CD14-positive monocyte (primary cell): ENCODE measurements at regions not wholly inside any gene's neighbourhood (a gene's known extent, or its start where the extent isn't known, plus 50 kb on each side); places are given as distances from the start of the nearest gene placed in this dataset.

Experiments
- DNase-seq, 3 donors: peaks; one replicate each; pipeline ENCODE4 v3.0.0-alpha.2; 2011 to 2022
- H2AFZ ChIP-seq: 2 replicates; pipeline ENCODE4 v1.6.0; 2012; ENCODE audit warnings: mild to moderate bottlenecking, low read depth, low read length, inconsistent platforms; ENCODE audit not compliant: insufficient read depth, poor library complexity, severe bottlenecking
- H3K27ac ChIP-seq, 2 donors: 1 replicate in 1 of 2; 2 replicates in 1 of 2; pipeline ENCODE4 v1.5.1; 2012 to 2013; ENCODE audit warnings: low read length in 2 of 2, control low read depth in 1 of 2, inconsistent platforms in 1 of 2, low read depth in 1 of 2, mild to moderate bottlenecking in 1 of 2
- H3K27me3 ChIP-seq, 2 donors: one replicate each; pipeline versions ENCODE4 v1.6.0 to v1.6.1; 2011 to 2013; ENCODE audit warnings: low read length in 2 of 2; ENCODE audit not compliant: control insufficient read depth in 2 of 2, insufficient read depth in 2 of 2
- H3K36me3 ChIP-seq, 2 donors: replicated peaks in 1 of 2; 1 replicate in 1 of 2; 2 replicates in 1 of 2; pipeline versions ENCODE4 v1.5.1 to v1.6.1; 2012 to 2013; ENCODE audit warnings: low read length in 2 of 2, control low read depth in 1 of 2, inconsistent platforms in 1 of 2, mild to moderate bottlenecking in 1 of 2; ENCODE audit not compliant: insufficient read depth in 2 of 2, control insufficient read depth in 1 of 2
- H3K4me1 ChIP-seq, 2 donors: 1 replicate in 1 of 2; 2 replicates in 1 of 2; pipeline versions ENCODE4 v1.5.1 to v1.6.1; 2012 to 2013; ENCODE audit warnings: low read length in 2 of 2, control low read depth in 1 of 2, inconsistent platforms in 1 of 2, mild to moderate bottlenecking in 1 of 2, moderate library complexity in 1 of 2; ENCODE audit not compliant: insufficient read depth in 2 of 2, control insufficient read depth in 1 of 2
- H3K4me2 ChIP-seq: replicated peaks from 2 replicates; pipeline ENCODE3; 2012; ENCODE audit warnings: low read length, moderate library complexity, mild to moderate bottlenecking; ENCODE audit not compliant: poor library complexity, severe bottlenecking; ENCODE audit errors: extremely low read depth
- H3K4me3 ChIP-seq, 3 experiments: fragments of 200-600 bp in 1 of 3; sonication (generic) in 1 of 3; replicated peaks in 1 of 3; 1 replicate in 2 of 3; 2 replicates in 1 of 3; pipeline ENCODE4 v1.5.1; 2011 to 2013; ENCODE audit warnings: low read length in 3 of 3, mild to moderate bottlenecking in 3 of 3, control low read depth in 2 of 3, low read depth in 2 of 3, inconsistent platforms in 1 of 3, moderate library complexity in 1 of 3
- H3K79me2 ChIP-seq: 2 replicates; pipeline ENCODE4 v1.6.0; 2012; ENCODE audit warnings: mild to moderate bottlenecking, control low read depth, inconsistent platforms, low read length, moderate library complexity; ENCODE audit not compliant: insufficient read depth
- H3K9ac ChIP-seq: 2 replicates; pipeline ENCODE4 v1.6.0; 2017; ENCODE audit warnings: low read length, mild to moderate bottlenecking; ENCODE audit not compliant: insufficient read depth, poor library complexity, severe bottlenecking
- H3K9me3 ChIP-seq, 2 donors: replicated peaks in 1 of 2; 1 replicate in 1 of 2; 2 replicates in 1 of 2; pipeline versions ENCODE4 v1.5.1 to v1.6.1; 2012 to 2013; ENCODE audit warnings: low read length in 2 of 2, control low read depth in 1 of 2; ENCODE audit not compliant: control insufficient read depth in 1 of 2, insufficient read depth in 1 of 2
- H4K20me1 ChIP-seq: 2 replicates; pipeline ENCODE4 v1.6.0; 2012; ENCODE audit warnings: mild to moderate bottlenecking, low read length, control low read depth, moderate library complexity; ENCODE audit not compliant: insufficient read depth
- H3K27ac Mint-ChIP-seq, 7 donors: one replicate each; pipeline ENCODE4 v1.8.0; 2020; ENCODE audit warnings: mild to moderate bottlenecking in 7 of 7, mixed read lengths in 7 of 7, moderate library complexity in 6 of 7, inconsistent platforms in 2 of 7
- H3K27me3 Mint-ChIP-seq, 3 donors: one replicate each; pipeline ENCODE4 v1.8.0; 2021 to 2022; ENCODE audit warnings: low read depth in 3 of 3, mild to moderate bottlenecking in 3 of 3, mixed read lengths in 3 of 3, moderate library complexity in 3 of 3, inconsistent platforms in 1 of 3
- H3K36me3 Mint-ChIP-seq, 2 donors: one replicate each; pipeline ENCODE4 v1.8.0; 2020; ENCODE audit warnings: mixed read lengths in 2 of 2, inconsistent platforms in 1 of 2, mild to moderate bottlenecking in 1 of 2
- H3K4me1 Mint-ChIP-seq: one replicate; pipeline ENCODE4 v1.8.0; 2020; ENCODE audit warnings: mild to moderate bottlenecking, mixed read lengths
- H3K4me3 Mint-ChIP-seq, 2 donors: one replicate each; pipeline ENCODE4 v1.8.0; 2020; ENCODE audit warnings: mild to moderate bottlenecking in 2 of 2, mixed read lengths in 2 of 2, moderate library complexity in 1 of 2
- H3K9me3 Mint-ChIP-seq, 7 donors: one replicate each; pipeline ENCODE4 v1.8.0; 2020 to 2022; ENCODE audit warnings: mixed read lengths in 7 of 7, mild to moderate bottlenecking in 6 of 7, moderate library complexity in 6 of 7, inconsistent platforms in 2 of 7
- CTCF ChIP-seq: fragments of 200-600 bp; IDR thresholded peaks from one replicate; pipeline ENCODE4 v1.8.0; 2022; ENCODE audit warnings: antibody characterized with exemption, mild to moderate bottlenecking
- WGBS: methylation state at CpG from one replicate; pipeline ENCODE4 v1.1.5; 2013; ENCODE audit warnings: missing lambda C conversion rate; ENCODE audit not compliant: insufficient coverage; 5-methylcytosine and 5-hydroxymethylcytosine counted together
- intact Hi-C, 2 donors: fragments of 100-400 bp; cut with micrococcal nuclease; formaldehyde crosslinking; loops; one replicate each; pipeline versions ENCODE4 v1.15.0 to v1.15.1; 2023

- intact Hi-C loops, result no loop called here
- Mint-ChIP-seq H3K36me3 (no peaks in the 10 kb centered on the region), H3K27me3 (peaks cover 0 to 8% (median 7%) of the 10 kb centered on the region in 3 donors), H3K27ac (no peak overlapping the region), H3K9me3 (peaks cover 0 to 7% (median 6%) of the 10 kb centered on the region in 7 donors), H3K4me3 (no peak overlapping the region), H3K4me1 (no peaks in the 10 kb centered on the region)
- Histone ChIP-seq H3K27ac (no peak overlapping the region), H3K4me2 (no peak overlapping the region), H3K9me3 (peaks cover 6 to 11% of the 10 kb centered on the region in 2 donors), H3K4me1 (no peaks in the 10 kb centered on the region), H2AFZ (no peak overlapping the region), H3K36me3 (no peaks in the 10 kb centered on the region), H3K79me2 (no peaks in the 10 kb centered on the region), H3K27me3 (no peaks in the 10 kb centered on the region), H3K4me3 (no peak overlapping the region), H4K20me1 (no peaks in the 10 kb centered on the region), H3K9ac (no peak overlapping the region)
- WGBS, result 36% methylated on average over 4 of the region's 8 CpGs
- TF ChIP-seq CTCF, result no peak
- no peak for DNase-seq
These were observed 128.0 kb upstream of the ANO1 start for GRCh38 chr11:69950120-69950519.

- WGBS, result 0% methylated on average over 1 of the region's 6 CpGs
- H3K27ac Mint-ChIP-seq, result no peak overlapping the region
- H3K27me3 ChIP-seq, result no peaks in the 10 kb centered on the region
- DNase-seq, result no peak
- TF ChIP-seq CTCF, result no peak
- peaks cover 0 to 8% (median 7%) of the 10 kb centered on the region in 3 donors for H3K27me3 Mint-ChIP-seq
- no peaks in the 10 kb centered on the region for H3K4me1 Mint-ChIP-seq
- no peaks in the 10 kb centered on the region for H3K36me3 Mint-ChIP-seq
- no peak overlapping the region for H2AFZ ChIP-seq
- H3K9me3 ChIP-seq, result peaks cover 6 to 11% of the 10 kb centered on the region in 2 donors
- no peak overlapping the region for H3K4me3 ChIP-seq
- intact Hi-C loops, result no loop called here
- no peak overlapping the region for H3K4me3 Mint-ChIP-seq
- H4K20me1 ChIP-seq, result no peaks in the 10 kb centered on the region
- H3K9ac ChIP-seq, result no peak overlapping the region
- H3K79me2 ChIP-seq, result no peaks in the 10 kb centered on the region
- H3K4me1 ChIP-seq, result no peaks in the 10 kb centered on the region
- no peak overlapping the region for H3K4me2 ChIP-seq
- peaks cover 0 to 7% (median 6%) of the 10 kb centered on the region in 7 donors for H3K9me3 Mint-ChIP-seq
- H3K36me3 ChIP-seq, result no peaks in the 10 kb centered on the region
- H3K27ac ChIP-seq, result no peak overlapping the region
These were observed 127.5 kb upstream of the ANO1 start for GRCh38 chr11:69950621-69951020.
